Muscle layer of duodenum (tissue), 2 donors: ENCODE measurements at regions not wholly inside any gene's neighbourhood (a gene's known extent, or its start where the extent isn't known, plus 50 kb on each side); places are given as distances from the start of the nearest gene placed in this dataset.

Source experiments
- H3K27ac ChIP-seq: one replicate; pipeline ENCODE4 v1.7.0; 2013; ENCODE audit warnings: mild to moderate bottlenecking, low read length
- H3K27me3 ChIP-seq: one replicate; pipeline ENCODE4 v1.7.0; 2013; ENCODE audit warnings: low read depth, mild to moderate bottlenecking, control low read depth, low read length
- H3K36me3 ChIP-seq, 2 donors: one replicate each; pipeline ENCODE4 v1.7.0; 2013; ENCODE audit warnings: low read length in 2 of 2, control low read depth in 1 of 2, mild to moderate bottlenecking in 1 of 2; ENCODE audit not compliant: insufficient read depth in 2 of 2, control insufficient read depth in 1 of 2
- H3K4me1 ChIP-seq, 2 donors: one replicate each; pipeline ENCODE4 v1.7.0; 2013; ENCODE audit warnings: low read length in 2 of 2, mild to moderate bottlenecking in 2 of 2, control low read depth in 1 of 2, moderate library complexity in 1 of 2; ENCODE audit not compliant: insufficient read depth in 2 of 2, control insufficient read depth in 1 of 2
- H3K4me3 ChIP-seq, 2 donors: one replicate each; pipeline ENCODE4 v1.7.0; 2013; ENCODE audit warnings: low read length in 2 of 2, low read depth in 1 of 2, mild to moderate bottlenecking in 1 of 2
- H3K9me3 ChIP-seq, 2 donors: one replicate each; pipeline ENCODE4 v1.7.0; 2013; ENCODE audit warnings: low read length in 2 of 2, control low read depth in 1 of 2, mild to moderate bottlenecking in 1 of 2; ENCODE audit not compliant: control insufficient read depth in 1 of 2
- donor health status: healthy.

DNA sequence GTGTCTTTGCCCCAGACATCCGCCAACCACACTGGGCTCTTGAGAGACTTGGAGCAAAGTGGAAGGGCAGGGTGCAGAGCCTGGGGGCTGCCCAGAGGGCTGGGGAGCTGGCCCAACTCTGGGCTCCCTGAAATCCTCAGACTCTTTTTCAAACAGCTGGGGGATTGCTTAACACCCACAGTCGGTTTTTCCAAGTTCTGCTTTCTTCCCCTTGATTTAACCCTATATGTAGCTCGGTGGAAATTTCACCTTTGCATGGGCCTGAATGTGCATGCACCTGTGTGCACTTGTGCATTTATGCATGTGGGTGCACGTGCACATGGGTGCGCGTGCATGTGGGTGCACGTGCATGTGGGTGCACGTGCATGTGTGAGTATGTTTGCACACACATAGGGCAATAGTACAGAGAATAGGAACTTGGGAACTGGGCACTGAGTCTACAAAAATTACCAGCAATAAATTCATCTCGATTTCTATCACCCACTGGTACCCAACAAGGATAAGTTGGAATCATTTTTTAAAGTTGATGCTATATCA is 52.3 kb upstream of the RFLNA start:
- no peaks in the 10 kb centered on the region for H3K27me3 ChIP-seq
- H3K4me1 ChIP-seq = no peaks in the 10 kb centered on the region
- peaks cover 4 to 24% of the 10 kb centered on the region in 2 donors for H3K9me3 ChIP-seq
- H3K36me3 ChIP-seq = no peaks in the 10 kb centered on the region
- H3K4me3 ChIP-seq = no peak overlapping the region
- no peak overlapping the region for H3K27ac ChIP-seq

DNA sequence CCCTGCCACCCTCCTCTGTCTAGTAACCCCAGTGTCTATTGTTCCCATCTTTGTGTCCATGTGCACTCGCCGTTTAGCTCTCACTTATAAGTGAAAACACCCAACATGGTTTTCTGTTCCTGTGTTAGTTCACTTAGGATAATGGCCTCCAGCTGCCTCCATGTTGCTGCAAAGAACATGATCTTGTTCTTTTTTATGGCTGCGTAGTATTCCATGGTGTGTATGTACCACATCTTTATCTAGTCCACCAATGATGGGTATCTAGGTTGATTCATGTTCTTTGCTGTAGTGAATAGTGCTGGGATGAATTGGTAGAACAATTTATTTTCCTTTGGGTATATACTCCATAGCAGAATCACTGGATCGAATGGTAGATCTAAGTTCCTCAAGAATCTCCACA is 51.0 kb upstream of the RFLNA start:
- Histone ChIP-seq H3K4me3 (no peak overlapping the region), H3K9me3 (peaks cover 4 to 25% of the 10 kb centered on the region in 2 donors), H3K4me1 (no peaks in the 10 kb centered on the region), H3K36me3 (no peaks in the 10 kb centered on the region), H3K27me3 (no peaks in the 10 kb centered on the region), H3K27ac (no peak overlapping the region)
